HG03139 (cell line): ENCODE measurements at regions not wholly inside any gene's neighbourhood (a gene's known extent, or its start where the extent isn't known, plus 50 kb on each side); places are given as distances from the start of the nearest gene placed in this dataset.
A peak's percentile ranks its signal among the peaks of the same experiment; 100 is the strongest.
"Not testable (repeated sequence)": the region's sequence is repeated elsewhere in the genome, so short reads cannot be mapped to it uniquely, and the experiment has no call there.

Experiments used
- ATAC-seq: cut with Tn5 transposase; IDR thresholded peaks from one replicate; pipeline ENCODE4 v1.9.1; 2021; ENCODE audit not compliant: unreplicated experiment

- ATAC-seq = no peak
These were observed 122.0 kb downstream of the CT47B1 start for GRCh38 chrX:120753413-120754251.

DNA sequence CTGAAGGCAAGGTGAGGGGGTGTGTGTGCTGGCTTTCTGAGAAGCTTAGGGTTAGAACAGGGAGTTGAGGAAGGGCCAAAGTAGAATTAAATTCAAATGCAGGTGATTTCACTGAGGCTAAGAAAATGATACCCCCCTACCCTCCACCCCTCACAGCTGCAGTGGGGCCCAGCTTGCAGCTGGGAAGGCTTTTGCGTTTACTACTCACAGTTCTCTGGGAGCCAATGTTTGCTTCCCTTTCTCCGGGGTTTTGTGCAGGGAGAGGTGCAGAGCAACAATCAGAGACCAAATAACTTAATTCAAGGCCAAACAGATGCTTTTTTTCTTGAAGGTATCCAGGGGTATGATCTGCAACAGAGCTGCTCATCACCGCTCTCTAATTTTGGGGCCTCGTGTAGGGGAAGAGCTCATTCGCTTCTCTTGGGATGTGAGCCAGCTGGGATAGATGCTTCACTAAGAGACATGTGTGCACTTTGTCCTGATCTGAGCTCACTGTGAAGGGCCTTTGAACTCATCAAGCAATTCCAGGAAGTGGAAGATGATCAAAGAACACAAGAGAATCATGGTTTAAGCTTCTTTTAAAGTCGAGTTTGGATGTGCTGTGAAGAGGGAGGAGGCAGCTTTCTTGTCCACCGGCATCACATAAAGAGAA lies 122.7 kb upstream of the C1GALT1C1 start:
- ATAC-seq = no peak

- no peak for ATAC-seq
These were observed 121.8 kb upstream of the C1GALT1C1 start for GRCh38 chrX:120751683-120752082.

GRCh38 chrX:120750381-120750780 lies 120.5 kb upstream of the C1GALT1C1 start:
- ATAC-seq = no peak

DNA sequence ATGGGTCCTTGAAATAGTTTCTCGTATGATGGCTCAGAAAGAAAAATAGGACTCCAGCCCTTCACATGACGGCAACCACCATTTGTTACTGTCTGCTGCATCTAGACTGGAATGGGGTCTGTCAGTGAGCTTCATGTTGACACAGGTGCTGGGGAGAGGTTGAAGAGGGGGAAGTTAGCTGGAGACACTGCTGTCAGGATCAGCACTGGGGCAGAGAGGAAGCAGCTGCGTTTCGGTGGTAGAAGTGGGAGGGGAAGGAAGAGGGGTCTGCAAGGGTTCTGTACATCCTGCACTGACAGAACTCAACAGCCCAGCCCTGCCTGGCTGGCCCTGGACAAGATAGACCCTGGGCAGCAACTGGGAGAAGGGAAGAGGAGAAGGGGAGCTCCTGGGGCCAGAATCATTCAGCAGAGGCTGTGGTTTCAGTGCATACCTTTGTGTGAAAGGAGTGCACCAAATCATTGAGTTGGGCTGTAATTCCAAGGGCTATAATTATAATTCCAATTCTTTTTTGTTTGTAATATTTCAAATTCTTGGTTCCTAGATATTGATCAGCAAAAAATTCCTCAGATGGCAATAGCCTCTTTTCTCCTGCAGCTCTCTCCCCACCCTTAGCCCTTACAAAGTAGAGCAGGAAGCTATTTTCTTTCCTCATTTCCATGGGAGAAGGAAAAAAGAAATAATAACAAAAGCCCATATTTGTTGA lies 119.4 kb upstream of the C1GALT1C1 start:
- ATAC-seq = peak; percentile 89

DNA sequence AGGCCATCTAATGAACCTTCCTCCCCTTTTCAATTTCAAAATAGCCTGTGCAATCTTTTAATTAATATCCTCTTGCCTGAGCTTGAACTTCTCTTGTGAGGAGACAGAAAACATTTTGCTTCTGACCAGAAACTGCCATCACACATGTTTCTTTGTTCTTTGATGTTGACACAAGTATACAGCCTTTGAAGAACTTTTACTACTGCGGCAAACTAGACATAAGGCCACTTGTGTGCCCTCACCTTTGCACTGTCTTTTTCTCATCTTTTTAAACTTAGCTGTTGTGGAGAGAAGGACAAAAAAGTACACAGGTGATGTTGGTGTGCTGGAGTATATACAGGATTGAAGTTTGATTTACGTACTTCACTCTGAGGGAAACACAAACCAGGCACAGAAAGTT lies 116.3 kb upstream of the C1GALT1C1 start:
- no peak for ATAC-seq

DNA sequence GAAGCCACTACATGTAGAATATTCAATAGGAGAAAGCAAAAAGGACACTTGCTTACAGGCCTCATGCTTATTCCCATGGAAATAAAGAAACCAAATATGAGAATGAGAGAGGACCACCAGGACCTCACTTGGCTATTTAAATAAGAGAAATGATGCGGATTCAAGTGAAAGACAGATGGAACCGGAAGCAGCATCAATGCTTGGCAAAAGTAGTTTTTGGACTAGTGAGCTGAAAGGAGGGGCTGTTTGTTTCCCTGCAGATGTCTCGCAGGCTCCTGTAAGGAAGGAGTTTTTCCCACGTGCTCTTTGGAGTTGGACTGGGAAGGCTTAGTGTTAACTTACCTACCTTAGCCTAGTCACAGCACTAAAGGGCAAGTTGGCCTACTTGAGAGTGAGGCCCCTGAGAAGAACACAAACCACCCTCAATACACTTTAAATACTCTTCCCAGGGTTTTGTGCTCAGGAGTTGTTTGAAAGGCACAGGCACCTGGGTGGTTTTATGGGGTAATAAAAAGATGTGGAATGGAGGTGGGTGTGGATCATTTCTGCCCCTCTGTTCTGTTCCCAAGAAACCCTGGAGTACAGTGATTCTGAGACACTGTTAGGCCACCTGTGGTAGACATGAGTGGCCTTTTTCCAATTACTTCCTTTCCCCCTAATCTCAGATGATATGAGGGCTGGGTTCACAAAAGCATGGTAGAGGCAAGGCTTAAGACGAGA lies 113.3 kb upstream of the C1GALT1C1 start:
- no peak for ATAC-seq

DNA sequence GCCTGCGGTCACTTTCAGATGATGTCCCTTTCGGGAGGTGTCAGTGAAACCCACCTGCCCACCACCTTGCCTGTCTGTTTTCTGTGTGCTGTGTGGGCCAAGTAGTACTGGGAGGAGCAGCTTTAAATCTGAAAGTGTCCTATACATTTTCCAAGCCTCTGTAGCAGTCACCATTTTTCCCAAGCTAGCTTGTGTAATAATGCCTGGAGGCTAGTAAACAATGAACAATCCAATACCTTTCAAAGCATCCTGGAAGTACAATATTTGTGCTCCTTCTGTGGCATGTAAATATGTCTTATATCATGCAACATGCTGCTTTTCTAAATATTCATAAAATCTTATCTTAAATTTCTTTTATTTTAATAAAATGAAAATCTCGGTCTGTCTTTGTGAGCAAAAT lies 111.6 kb upstream of the C1GALT1C1 start:
- ATAC-seq = no peak

DNA sequence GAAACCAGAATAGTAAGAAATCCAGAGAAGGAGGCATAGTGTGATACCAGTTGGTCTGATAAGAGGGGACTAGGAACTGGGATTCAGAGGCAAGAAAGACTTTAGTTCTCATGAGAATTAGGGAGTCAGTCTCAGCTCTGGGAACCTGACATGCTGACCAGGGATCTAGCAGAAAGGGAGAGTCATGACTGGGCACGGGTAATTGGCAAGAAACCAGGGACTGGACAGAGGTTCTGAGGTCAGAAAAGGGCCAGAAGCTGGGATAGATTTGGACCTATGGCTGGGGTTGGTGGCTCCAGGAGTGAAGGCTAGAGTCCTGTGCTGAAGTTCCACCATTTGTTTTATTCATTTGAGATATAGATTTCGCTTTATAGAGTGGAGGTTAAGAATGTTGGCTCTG lies 110.2 kb upstream of the C1GALT1C1 start:
- ATAC-seq = no peak

GRCh38 chrX:120739300-120739699 lies 109.4 kb upstream of the C1GALT1C1 start:
- no peak for ATAC-seq

- no peak for ATAC-seq
These were observed 107.1 kb upstream of the C1GALT1C1 start for GRCh38 chrX:120736989-120737388.

- no peak for ATAC-seq
These were observed 106.1 kb upstream of the C1GALT1C1 start for GRCh38 chrX:120735966-120736365.

- ATAC-seq = no peak
These were observed 103.0 kb upstream of the C1GALT1C1 start for GRCh38 chrX:120732879-120733278.

GRCh38 chrX:120732461-120732860 lies 102.6 kb upstream of the C1GALT1C1 start:
- no peak for ATAC-seq

DNA sequence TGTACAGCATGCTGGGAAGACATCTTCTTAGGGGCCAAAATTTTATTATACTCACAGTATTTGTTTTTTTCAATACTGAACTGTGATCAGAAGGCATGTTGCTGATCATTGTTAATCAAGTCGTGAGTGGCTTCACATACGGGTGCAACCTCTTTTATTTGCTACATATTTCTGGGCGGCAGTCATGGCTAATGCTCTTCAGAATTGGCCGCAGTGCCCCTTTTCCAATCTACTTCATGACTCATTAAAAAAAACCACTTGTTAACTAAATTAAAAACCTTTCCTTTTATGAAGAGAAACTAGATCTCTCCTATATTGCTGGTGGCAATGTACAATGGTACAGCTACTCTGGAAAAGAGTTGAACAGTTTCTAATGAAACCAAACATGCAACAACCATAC lies 101.5 kb upstream of the C1GALT1C1 start:
- ATAC-seq = no peak

GRCh38 chrX:120729506-120730255 lies 99.8 kb upstream of the C1GALT1C1 start:
- not testable (repeated sequence) for ATAC-seq

DNA sequence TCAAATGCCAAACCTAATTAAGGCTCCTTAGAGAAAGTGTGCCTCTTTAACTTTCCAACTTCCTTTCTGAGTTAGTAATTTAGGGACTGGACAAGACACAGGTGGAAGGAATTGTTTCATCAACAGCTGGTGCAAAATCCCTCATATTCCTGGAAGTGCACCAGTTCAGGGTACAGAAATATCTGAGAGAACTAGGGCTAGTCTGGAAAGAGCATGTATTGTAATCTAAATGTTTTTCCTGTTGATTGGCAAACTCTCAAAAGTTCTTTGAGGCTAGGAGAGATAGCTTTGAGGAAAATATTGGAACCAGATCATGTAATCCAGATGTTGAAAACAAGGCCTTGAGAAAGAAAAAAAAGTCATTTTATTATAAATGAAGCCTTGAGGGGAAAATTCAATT lies 98.1 kb upstream of the C1GALT1C1 start:
- no peak for ATAC-seq

GRCh38 chrX:120727452-120727851 lies 97.6 kb upstream of the C1GALT1C1 start:
- no peak for ATAC-seq

DNA sequence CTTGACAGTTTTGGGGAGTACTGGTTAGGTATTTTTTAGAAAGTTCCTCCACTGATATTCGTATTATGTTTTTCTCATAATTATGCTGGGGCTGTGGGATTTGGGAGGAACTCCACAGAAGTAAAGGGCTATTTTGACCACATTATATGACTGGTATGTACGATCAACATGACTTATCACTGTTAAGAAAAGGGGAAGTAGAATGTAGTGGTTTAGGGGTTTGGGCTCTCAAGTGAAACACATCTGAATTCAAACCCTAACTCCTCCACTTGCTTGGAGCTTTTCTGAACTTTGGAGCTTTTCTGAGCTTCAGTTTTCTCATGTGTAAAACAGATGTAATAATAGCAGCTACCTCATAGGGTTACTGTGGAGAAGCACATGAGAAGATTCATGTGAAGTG lies 96.4 kb upstream of the C1GALT1C1 start:
- ATAC-seq = peak; percentile 98

- no peak for ATAC-seq
These were observed 96.0 kb upstream of the C1GALT1C1 start for GRCh38 chrX:120725874-120726273.

DNA sequence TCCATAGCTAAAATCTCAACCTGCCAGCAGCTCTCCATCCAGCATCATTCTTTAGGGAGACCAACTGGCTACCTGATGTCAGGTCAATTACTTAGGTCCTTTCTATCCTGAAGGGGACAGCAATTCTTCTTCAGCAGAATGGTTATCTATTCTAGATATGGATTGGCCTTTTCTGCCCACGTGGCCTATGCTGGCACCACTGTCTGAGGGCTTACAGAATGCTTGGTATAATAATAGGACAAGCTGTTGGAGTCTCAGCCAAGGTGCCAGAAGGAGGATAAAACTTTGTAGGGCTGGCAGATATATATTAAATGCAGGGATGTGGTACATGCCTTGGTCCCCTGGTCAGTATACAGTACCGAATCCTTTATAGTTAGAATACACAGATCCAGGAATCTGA lies 89.8 kb upstream of the C1GALT1C1 start:
- ATAC-seq = no peak
